ENCODE measurements at regions not wholly inside any gene's neighbourhood (a gene's known extent, or its start where the extent isn't known, plus 50 kb on each side); places are given as distances from the start of the nearest gene placed in this dataset.

- Mint-ChIP-seq H3K4me1 (ENCODE audit: insufficient read depth, unreplicated experiment) (no peaks in the 10 kb centered on the region), H3K36me3 (ENCODE audit: insufficient read depth, unreplicated experiment) (no peaks in the 10 kb centered on the region), H3K27me3 (ENCODE audit: insufficient read depth, unreplicated experiment) (no peaks in the 10 kb centered on the region), H3K27ac (ENCODE audit: low read depth, unreplicated experiment) (no peak overlapping the region), H3K4me3 (ENCODE audit: unreplicated experiment) (no peak overlapping the region), H3K9me3 (ENCODE audit: unreplicated experiment) (no peaks in the 10 kb centered on the region)
- intact Hi-C loops (cut with micrococcal nuclease), result no loop called here
- no peak for DNase-seq (ENCODE audit: unreplicated experiment)
- no TSS peak for BruUV-seq (replicated peaks)
- TF ChIP-seq, protein P1, sequence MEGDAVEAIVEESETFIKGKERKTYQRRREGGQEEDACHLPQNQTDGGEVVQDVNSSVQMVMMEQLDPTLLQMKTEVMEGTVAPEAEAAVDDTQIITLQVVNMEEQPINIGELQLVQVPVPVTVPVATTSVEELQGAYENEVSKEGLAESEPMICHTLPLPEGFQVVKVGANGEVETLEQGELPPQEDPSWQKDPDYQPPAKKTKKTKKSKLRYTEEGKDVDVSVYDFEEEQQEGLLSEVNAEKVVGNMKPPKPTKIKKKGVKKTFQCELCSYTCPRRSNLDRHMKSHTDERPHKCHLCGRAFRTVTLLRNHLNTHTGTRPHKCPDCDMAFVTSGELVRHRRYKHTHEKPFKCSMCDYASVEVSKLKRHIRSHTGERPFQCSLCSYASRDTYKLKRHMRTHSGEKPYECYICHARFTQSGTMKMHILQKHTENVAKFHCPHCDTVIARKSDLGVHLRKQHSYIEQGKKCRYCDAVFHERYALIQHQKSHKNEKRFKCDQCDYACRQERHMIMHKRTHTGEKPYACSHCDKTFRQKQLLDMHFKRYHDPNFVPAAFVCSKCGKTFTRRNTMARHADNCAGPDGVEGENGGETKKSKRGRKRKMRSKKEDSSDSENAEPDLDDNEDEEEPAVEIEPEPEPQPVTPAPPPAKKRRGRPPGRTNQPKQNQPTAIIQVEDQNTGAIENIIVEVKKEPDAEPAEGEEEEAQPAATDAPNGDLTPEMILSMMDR (IDR thresholded peaks at IDR 0.05; ENCODE audit: unreplicated experiment), result no peak
- ChIA-PET POLR2A (no interaction called here), CTCF (no interaction called here)
These were observed 1711.4 kb upstream of the PIK3C3 start for GRCh38 chr18:40243607-40244006.

DNA sequence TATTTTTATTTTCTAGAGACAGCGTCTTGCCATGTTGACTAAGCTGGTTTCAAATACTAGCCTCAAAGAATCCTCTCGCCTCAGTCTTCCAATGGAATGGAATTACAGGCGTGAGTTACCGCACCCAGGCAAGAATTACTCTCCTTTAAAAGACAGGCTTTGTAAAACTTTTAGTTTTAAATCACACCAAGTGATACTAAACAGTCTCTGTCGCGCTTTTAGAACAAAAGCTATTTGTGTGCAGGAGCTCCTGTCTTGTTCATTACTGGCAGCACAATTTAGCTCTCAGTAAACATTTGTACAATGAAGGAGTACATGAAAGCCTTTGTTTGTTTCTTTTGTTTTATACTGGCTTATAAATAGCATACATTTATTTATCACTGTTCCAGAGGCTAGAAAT lies 1719.2 kb upstream of the PIK3C3 start:
- CTCF ChIA-PET, result interaction anchor here (0.7 kb wide), 1 partner anchor 57 kb away, joined by 3 read pairs; no protein-coding TSS in a partner anchor
- POLR2A ChIA-PET, result interaction anchor here (0.6 to 1.4 kb wide), 3 partner anchors 11 to 732 kb away, joined by 3 to 4 read pairs (median 4); no protein-coding TSS in a partner anchor
- Mint-ChIP-seq H3K4me3 (ENCODE audit: unreplicated experiment) (no peak overlapping the region), H3K27ac (ENCODE audit: low read depth, unreplicated experiment) (no peak overlapping the region), H3K27me3 (ENCODE audit: insufficient read depth, unreplicated experiment) (no peaks in the 10 kb centered on the region), H3K9me3 (ENCODE audit: unreplicated experiment) (no peaks in the 10 kb centered on the region), H3K4me1 (ENCODE audit: insufficient read depth, unreplicated experiment) (no peaks in the 10 kb centered on the region), H3K36me3 (ENCODE audit: insufficient read depth, unreplicated experiment) (no peaks in the 10 kb centered on the region)
- no TSS peak for BruUV-seq (replicated peaks)
- no peak for DNase-seq (ENCODE audit: unreplicated experiment)
- intact Hi-C loops (cut with micrococcal nuclease), result no loop called here
- TF ChIP-seq, protein P1 (IDR thresholded peaks at IDR 0.05; ENCODE audit: unreplicated experiment), result no peak

DNA sequence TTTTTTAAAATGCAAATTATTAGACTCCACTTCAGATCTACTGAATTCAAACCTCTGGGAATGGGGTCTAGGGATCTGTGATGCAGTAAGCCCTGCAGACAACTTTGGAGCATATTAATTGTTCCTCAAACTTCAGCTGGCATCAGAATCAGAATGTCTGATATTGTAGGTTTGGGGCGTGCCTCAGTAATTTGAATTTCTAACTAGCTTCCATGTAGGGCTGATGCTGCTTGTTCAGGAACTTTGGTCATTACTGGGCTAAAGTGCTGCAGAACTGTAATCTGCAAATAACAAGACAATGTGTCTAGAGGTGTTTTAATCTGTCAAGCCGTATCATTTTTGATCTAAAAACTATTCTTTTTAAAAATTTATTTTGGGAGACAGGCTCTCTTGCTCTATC lies 1719.7 kb upstream of the PIK3C3 start:
- H3K36me3 Mint-ChIP-seq (ENCODE audit: insufficient read depth, unreplicated experiment), result no peaks in the 10 kb centered on the region
- no peaks in the 10 kb centered on the region for H3K4me1 Mint-ChIP-seq (ENCODE audit: insufficient read depth, unreplicated experiment)
- no peaks in the 10 kb centered on the region for H3K9me3 Mint-ChIP-seq (ENCODE audit: unreplicated experiment)
- no peaks in the 10 kb centered on the region for H3K27me3 Mint-ChIP-seq (ENCODE audit: insufficient read depth, unreplicated experiment)
- intact Hi-C loops (cut with micrococcal nuclease), result no loop called here
- H3K27ac Mint-ChIP-seq (ENCODE audit: low read depth, unreplicated experiment), result no peak overlapping the region
- H3K4me3 Mint-ChIP-seq (ENCODE audit: unreplicated experiment), result no peak overlapping the region
- no peak for DNase-seq (ENCODE audit: unreplicated experiment)
- POLR2A ChIA-PET, result no interaction called here
- TF ChIP-seq, protein P1 (IDR thresholded peaks at IDR 0.05; ENCODE audit: unreplicated experiment), result no peak
- CTCF ChIA-PET, result interaction anchor here (0.7 kb wide), 1 partner anchor 57 kb away, joined by 3 read pairs; no protein-coding TSS in a partner anchor
- no TSS peak for BruUV-seq (replicated peaks)

GRCh38 chr18:40233931-40234616 lies 1721.0 kb upstream of the PIK3C3 start:
- BruUV-seq (replicated peaks), result no TSS peak
- TF ChIP-seq, protein P1 (IDR thresholded peaks at IDR 0.05; ENCODE audit: unreplicated experiment), result no peak
- DNase-seq (ENCODE audit: unreplicated experiment), result no peak
- ChIA-PET POLR2A (no interaction called here), CTCF (no interaction called here)
- intact Hi-C loops (cut with micrococcal nuclease), result no loop called here
- Mint-ChIP-seq H3K27me3 (ENCODE audit: insufficient read depth, unreplicated experiment) (no peaks in the 10 kb centered on the region), H3K9me3 (ENCODE audit: unreplicated experiment) (no peaks in the 10 kb centered on the region), H3K36me3 (ENCODE audit: insufficient read depth, unreplicated experiment) (no peaks in the 10 kb centered on the region), H3K4me1 (ENCODE audit: insufficient read depth, unreplicated experiment) (no peaks in the 10 kb centered on the region), H3K4me3 (ENCODE audit: unreplicated experiment) (no peak overlapping the region), H3K27ac (ENCODE audit: low read depth, unreplicated experiment) (no peak overlapping the region)

Measured in MCF 10A (cell line).